ENCODE measurements at regions not wholly inside any gene's neighbourhood (a gene's known extent, or its start where the extent isn't known, plus 50 kb on each side); places are given as distances from the start of the nearest gene placed in this dataset.

DNA sequence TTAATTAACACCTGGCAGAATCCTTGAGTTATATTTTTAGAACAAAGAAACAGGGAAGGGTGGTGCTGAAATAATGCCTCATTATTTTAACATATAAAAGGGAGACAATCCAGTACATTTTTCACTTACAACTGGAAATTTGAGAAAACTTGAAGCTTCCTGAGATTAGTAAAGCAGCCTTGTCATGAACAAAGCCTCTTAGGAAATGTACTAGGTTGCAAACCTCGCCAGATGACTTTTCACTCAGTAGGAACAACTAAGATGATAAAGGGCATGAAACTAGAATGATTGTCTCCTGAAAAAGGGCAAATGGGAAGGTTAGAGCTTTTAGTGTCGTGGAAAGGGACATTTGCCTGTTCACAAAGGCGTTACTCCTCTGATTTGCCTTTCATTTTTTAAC is 289.6 kb downstream of the ETS1 start:
- no peak for DNase-seq

DNA sequence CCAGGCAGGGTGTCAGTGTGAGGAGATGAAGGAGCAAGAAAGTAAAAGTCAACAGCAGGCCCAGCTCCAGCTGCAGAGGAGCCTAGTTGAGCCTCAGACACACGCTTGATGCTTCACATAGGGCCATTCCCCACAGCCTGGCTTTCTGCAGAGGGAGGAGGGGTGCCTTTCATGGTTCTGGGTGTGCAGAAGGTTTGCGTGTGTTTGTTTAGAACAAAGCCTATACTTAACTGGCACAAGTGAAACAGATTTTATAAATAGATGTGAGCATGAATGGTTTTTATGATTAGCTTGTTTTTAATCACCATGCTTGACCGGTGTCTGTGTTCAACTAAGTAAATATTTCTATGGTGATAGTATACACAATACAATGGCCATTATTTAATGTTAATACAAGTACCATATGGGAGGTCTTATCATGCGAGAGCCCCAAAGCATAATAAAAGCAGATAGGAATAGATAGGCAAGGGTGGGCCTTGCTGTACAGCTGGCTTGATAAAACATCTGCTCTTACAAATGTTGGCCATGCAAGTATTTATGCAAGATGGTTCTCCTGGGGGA is 290.2 kb downstream of the ETS1 start:
- no peak for DNase-seq

DNA sequence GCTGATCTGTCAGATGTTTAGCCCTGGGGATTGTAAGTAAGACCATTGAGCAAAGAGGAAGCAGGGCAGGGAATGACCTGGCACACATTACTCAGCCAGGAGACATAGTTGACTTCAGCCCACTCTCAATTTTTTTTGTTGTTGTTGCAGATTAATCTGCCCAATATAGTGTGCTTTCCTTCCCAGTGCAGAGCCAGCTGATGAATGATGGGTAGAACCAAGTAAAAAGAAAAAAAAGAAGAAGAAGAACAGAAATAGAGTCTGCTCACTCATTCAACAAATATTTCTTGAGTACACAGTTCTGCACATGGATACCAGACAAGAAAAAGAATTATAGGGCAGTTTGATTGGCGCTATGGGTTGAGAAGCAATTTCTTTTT is 292.7 kb downstream of the ETS1 start:
- DNase-seq, result peak; percentile 11

DNA sequence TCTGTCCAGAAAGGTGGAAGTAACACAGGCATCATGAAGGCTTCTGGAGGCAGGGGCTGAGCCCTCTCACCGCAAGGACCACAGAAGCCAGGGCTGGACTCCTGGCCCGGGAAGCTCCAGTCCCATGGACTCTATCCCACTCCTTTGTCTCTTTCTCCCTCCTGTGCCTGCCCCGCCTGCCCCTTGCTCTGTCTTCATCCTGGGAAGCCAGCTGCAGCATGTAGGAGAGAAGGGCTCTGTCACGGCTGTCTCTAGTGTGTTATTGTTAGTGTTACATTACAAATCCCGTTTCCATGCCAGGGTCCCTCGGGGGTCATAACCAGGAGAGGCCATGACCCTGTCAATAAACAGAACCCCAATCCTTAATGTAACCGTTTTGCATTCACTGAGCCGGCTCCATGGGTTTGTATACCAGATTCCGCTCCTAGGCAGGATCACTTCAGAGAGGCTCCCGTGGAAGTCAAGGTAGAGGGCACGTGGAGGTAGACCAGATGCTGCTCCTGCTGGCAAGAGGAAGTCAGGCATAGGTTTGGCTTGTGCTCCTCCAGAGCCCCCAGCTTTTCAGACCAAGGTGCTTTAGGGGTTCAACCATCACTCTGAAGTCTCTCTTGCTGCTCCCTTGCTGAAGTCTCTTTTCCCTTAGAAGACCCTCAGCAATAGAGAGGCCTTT is 293.2 kb downstream of the ETS1 start:
- no peak for DNase-seq

DNA sequence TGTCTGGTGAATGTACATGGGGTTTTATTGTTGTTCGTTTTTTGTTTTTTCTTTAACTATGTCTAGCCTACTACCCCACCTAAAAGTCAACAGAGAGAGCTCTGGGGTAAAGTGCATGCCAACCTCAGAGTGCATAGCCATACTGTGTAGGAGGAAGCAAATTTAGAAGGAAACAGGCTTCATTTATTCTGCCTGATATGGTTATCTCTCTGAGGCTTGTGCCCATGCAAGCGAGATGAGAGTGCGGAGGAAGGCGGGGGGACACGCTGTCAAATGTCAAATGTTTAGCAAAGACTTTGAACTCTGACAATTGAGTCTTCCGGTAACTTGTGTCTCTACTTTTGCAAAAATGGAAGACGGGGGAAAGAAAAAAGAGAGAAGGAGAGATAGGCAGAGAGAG is 295.5 kb downstream of the ETS1 start:
- DNase-seq, result no peak

DNA sequence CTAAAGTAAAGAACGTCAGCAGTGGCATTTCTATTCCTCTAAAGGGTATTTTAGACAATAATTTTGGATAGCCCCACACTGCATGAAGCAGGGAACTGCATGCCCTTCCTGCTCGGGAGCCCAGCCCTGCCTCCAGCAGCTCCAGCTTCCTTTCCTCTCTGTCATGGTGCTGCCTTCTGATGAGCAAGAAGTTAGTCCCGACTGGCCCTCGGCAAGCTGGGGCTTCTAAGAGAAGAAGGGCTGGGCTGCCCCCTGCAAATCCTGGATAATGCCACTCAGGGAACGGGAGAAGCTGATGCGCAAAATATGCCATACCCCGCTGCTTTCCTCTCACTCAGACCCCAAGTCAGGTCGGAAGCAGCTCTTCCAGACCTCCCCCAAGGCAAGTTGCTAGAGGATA is 296.4 kb downstream of the ETS1 start:
- no peak for DNase-seq

DNA sequence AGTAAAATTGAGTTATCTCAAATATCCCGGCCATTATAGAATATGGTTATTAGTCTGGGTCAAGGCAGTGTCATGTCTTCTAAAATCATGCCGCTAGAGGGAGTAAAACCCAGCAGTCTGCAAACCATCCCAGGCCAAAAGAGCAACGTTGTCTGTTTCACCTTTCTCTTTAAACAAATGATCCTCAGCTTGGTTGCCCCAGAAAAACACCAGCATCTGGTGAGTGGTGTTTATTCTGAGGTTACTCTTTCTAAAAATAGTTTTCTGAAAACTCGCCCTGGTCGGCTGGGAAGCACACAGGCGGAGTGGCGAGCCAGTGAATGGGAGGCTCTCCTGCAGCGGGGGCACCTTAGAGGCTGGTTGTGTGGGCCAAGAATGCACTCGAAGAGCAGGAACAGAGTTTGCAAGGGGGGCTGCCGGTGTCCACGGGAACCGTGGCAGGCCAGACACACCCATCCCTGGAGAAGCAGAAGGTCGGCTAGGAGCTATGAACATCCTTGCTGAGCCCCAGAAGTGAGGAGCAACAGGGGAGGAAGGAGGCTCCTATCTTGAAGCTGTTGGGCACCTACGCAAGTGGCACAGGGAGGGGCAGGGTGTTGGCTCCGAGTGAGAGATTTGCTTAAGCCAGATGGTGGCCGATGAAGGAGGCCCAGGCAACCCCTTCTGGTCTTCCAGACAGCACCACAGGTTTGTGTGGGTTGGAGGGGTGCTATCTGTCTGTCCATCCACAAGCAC is 297.1 kb downstream of the ETS1 start:
- peak; percentile 77 for DNase-seq

DNA sequence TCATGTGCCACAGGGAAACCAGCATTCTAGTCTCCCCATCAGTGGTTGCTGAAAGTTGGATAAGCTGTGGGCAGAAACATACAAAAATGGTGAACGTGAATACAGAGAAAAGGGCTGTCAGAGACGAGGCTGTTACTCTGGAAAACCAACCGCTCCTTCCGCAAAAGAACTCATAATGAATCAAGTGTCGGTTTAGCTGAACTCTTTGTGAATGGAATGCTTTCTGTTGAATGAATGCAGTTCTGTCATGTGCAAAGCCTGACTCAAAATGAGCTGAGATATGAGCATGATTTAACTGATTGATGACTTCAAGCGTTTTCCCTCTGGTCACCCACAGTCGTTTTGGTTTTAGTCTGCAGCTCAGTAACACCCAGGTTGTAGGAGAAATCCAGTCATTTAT is 298.3 kb downstream of the ETS1 start:
- no peak for DNase-seq

DNA sequence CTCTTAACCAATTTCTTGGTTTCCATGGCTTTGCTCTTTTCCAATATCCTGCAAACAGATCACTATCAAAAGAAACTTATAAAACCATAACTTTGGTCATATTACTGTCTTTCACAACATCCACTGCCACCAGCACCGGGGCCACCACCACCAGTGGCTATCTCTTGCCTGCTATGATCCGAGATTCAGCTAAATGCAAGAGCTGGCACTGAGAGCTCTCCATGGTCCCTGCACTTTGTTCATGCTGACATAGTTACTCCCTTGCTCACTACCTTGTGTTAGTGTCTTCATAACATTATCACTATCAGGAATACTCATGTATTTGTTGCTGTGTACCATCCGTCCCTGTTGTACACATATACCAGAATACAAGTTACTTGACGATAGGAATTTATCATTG is 299.0 kb downstream of the ETS1 start:
- no peak for DNase-seq

DNA sequence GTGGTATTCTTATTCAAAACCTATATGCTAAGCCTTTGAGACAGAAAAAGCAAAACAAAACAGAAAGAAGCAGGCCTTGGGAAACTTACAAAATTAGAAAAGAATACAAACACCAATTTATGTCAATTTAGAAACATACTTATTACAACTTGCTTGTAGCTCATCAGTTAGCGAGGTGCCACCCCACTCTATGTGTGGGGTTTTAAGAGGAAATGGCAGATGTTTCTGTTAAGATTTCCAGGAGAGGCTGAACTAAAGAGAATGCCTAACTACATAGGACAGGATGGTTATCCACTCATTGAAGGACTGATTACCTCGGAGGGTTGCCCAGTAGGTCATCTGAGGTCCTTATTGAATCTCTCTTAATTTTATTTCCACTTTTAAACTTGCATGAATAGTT is 302.0 kb downstream of the ETS1 start:
- DNase-seq, result no peak

DNA sequence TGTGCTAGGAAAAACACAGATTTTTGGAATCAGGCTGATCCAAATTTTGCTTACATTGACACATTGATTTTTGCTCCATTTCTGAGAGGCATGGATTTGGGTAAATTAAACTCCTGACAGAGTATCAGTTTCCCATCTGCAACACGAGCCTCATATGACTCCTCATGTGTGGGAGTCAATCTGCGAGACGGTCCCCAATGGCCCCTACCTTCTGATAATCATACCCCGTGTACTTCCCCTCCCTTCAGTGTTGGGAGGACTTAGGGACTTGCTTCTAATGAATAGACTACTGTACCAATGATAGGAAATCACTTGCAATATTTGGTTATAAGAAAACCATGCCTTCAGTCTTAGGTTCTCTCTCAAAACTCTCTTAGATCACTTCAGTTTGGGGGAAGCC is 302.7 kb downstream of the ETS1 start:
- DNase-seq, result no peak

DNA sequence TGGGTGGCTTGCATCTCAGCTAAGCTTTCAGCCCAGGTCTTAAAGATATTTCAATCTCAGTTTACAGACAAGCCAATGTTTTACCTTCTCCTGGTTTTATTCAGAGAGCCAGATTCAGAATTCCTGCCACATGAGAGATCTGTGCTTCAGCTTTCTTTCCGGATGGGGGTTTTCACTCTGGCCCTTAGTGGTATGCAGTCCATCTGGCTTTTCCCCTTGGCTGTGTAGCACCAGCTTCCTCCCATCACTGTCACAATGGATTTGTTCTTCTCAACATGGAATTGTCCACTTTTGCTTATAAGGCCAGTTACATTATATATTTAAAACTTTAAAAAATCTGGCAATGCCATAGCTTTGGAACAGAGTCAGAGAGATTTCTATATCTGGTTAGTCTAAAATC is 303.9 kb downstream of the ETS1 start:
- DNase-seq, result no peak

DNA sequence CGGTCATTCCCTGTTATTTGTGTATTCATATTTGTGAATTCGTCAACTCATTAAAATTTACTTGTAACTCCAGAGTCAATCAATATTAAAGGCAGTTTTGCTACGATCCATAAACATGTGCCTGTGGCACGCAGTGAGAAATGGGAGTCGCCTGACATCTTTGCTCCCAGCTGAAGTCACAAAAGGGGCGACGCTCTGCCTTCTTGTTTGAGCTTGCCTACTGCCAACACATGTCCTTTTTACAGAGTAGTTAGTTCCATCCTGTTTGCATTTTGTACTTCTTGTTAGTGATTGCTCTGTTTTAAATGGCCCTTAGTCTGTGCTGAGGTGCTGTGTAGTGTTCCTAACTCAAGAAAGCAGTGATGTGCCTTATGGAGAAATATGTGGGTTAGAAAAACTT is 305.3 kb downstream of the ETS1 start:
- no peak for DNase-seq

DNA sequence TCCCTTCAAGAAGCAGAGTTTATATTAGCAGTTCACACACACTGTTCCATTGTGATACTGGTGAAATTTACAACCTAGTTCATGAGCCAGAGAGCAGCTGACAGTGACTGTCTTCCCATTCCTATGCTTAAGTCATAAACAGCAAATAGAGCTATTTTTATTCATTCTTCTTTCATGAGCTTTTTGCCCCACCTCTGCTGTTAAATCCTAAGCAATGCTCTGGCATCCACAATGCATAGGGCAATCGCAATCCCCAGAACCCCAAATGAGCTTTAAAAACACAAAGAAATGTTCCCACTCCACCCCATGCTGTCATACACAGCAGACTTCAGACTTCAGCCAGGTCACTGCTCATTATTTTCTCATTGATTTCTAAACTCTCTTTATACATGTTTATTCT is 307.5 kb downstream of the ETS1 start:
- DNase-seq, result peak; percentile 61

DNA sequence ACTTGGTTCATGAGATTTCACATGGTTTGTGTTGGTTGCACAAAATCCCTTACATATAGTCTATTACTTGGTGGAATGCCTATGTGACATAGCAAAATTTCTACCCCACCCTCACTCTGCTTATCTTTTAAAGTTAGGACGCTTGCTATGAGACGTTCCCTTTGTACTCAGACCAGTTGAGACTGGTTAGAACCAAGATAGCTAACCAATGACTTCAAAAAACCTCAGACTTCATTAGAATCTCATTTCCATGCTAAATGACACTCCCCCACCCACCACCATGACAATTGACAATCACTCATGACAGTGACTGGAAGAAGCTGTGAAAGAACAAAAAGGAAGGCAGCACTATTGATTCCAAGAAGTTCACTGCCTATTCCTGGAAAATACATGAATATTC is 313.6 kb downstream of the ETS1 start:
- DNase-seq, result no peak

DNA sequence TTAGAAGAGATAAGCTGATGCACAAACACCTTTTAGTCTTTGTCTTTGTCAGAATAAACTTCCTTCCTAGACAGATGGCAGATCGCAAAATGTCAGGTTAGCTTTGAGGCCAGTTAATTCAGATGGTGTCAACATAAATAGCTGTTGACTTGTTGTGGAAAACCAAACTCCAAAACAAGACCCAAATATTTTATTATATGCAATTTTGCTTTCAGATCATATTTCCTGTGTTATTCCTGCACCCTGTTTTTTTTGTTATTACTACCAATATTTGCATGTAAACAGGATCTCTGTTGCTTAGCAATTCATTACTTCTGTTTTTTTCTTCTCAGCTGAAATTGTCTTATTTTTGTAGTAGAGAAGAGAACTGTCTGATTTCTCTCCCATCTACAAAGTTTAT is 316.0 kb downstream of the ETS1 start:
- DNase-seq, result no peak

DNA sequence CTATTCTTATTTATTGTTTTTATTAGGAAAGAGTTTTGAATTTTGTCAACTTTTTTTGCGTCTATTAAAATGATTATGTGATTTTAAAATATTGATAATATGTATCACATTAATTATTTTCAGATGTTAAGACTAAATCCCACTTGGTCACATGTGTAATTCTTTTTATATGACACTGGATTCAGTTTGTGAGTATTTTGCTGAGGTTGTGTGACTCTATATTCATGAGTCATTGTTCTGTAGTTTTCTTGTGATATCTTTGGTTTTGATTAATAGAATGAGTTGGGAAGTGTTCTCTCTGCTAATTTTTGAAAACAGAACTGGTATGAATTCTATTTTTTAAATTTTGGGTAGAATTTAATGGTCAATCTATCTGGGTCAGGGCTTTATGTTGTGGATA is 317.9 kb downstream of the ETS1 start:
- DNase-seq, result no peak

DNA sequence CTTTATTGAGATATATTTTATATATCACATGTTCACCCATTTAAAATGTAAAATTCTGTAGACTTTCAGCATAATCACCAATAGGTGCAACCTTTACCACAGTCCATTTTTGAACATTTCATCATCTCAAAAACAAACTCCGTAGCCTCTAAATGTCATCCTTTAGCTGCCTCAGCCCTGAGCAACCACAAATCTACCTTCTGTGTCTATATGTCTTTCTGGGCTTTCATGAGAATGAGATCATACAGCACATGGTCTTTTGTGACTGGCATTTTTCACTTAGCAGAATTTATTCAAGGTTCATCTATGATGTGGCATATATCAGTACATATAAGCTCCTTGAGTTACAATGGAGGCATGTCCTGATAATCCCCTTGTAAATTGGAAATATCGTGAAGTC is 320.5 kb downstream of the ETS1 start:
- DNase-seq, result no peak

DNA sequence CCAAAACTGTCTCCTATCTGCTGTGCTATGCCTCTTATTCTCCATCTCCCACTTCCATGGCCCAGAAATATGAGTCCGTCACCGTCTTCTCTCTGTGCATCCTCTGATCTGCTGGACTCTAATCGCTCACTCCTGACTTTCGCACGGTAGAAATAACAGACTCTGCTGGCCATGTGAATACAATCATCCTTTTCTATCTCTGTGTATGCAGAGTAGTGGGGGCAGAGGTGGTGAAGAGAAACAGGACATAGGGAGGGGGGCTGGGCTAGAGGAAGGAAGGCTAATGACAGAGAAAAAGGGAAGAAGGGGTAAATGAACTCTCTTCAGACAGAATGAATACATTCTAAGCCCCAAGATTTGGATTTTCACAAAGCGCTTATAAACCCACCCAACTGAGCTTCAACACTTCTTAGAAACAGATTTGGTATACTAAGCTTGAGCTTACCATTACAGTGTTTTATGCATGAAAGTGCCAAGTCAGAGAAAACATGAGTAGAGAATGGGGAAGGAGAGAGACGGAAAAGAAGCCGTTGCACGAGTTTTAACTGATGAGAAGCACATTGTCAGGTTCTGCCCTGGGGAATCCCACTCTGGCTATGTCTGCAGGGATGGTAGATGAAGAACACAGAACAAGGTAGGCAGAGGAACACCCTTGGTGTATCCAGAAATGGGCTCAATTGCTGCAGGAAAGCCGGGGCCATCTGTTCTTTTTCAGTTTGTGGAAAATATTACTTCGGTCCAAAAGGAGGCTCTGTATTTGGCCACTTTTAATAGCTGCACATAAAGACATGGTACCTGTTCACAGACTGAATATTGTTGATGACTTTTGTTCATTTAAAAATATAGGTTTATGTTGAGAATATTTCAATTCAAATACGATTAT is 324.7 kb downstream of the ETS1 start:
- DNase-seq, result no peak

DNA sequence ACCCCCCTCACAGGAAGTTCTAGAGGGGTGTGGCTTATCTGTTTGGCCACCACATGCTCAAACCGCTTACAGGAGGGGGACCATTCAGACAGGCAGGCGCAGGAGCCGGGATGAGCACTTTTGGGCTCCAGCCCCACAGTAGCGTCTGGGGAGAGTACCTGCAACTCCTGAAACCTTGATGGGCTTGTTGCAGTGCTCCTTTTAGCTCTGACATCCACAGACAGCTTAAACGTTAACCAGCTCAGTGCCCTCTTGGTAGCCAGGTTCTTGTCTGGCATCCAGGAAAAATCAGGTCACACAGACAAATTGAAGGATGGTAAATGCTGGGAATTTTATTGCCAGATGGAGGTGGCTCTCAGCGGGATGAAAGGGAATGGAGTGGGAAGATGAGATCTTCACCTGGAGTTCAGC is 326.3 kb downstream of the ETS1 start:
- DNase-seq, result no peak

DNA sequence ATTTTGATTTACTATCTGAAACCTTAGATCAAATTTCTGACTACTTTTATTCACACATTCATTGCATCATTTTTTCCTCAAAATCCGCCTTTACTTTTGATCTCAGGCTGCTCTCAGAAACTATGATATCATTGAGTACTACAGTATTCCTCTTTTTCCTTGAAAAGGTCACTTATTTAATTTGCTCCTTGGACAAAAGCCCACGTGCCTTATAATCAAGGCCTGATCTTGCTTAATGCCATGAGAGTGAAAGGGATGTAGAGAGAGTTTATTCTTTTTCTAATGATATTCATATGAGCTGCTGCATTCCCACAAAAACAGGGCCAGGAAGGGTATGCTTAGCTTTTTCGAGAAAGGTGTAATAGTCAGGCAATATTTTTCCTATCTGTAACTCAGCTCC is 327.0 kb downstream of the ETS1 start:
- DNase-seq, result no peak

DNA sequence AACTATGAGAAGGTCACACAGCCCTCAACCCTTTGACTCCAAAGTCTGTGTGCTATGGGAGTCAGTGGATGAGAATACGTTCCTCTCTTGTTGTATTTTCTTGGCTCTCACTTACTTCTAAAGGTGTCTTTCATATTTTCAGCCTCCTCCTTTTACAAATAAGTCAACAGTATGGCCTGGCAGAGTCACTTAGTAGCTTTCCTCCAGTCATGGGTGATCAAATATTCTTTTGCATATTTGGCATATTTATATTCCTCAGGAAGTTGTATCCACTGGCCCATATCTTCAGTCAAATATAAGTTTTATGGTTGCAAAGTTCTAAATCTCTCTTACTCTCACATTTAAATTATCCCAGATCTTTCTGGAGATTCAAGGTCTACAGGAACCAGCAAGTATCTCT is 327.5 kb downstream of the ETS1 start:
- no peak for DNase-seq

DNA sequence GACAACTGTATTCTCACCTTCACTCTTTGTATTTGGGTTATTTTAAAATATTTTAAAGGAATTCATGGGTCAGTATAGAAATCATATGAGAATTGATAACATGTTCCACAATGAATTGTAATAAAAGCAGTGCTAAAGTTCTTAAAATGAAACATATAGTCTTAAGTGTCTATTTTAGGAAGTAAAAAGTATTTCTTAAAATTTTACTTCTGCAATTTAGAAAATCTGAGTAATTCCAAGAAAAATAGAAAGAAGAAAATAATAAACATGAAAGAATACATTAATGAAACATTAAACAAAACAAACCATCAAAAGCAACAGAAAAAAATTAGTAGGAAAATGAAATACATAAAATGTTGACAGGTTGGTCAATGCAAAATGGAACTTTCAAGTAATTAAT is 332.4 kb downstream of the ETS1 start:
- DNase-seq, result no peak

DNA sequence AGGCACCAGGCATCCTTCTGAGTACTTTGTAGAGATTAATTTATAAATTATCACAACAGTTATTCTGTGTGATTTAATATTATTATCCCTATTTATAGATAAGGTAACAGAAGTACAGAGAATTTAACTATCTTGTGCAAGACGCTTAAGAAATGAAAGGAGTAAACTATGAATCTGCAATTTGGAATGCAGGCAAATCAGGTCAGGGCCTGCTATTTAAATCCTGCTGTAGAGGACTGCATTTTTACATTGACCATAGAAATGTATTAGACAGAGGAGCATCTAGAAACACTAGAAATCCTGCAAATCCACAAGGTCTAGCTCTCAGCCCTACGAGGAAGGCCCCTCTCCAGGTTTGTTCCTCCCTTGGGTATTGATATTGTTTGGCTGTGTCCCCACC is 336.2 kb downstream of the ETS1 start:
- peak; percentile 18 for DNase-seq
